ENCODE measurements at regions not wholly inside any gene's neighbourhood (a gene's known extent, or its start where the extent isn't known, plus 50 kb on each side); places are given as distances from the start of the nearest gene placed in this dataset.

GRCh38 chr12:74185360-74185759 is 352.3 kb upstream of the ATXN7L3B start:
- Histone ChIP-seq H3K9me3 (no peaks in the 10 kb centered on the region), H3K36me3 (no peaks in the 10 kb centered on the region), H3K4me1 (no peaks in the 10 kb centered on the region), H3K4me3 (no peak overlapping the region), H3K27me3 (no peaks in the 10 kb centered on the region), H3K27ac (no peak overlapping the region)
- intact Hi-C loops (cut with DNase I; ENCODE audit: low total_unique reads), result no loop called here
- TF ChIP-seq CTCF (IDR thresholded peaks at IDR 0.05), result no peak
- DNase-seq, result no peak

- no peaks in the 10 kb centered on the region for H3K9me3 ChIP-seq
- no peaks in the 10 kb centered on the region for H3K4me1 ChIP-seq
- no peak overlapping the region for H3K27ac ChIP-seq
- TF ChIP-seq CTCF (IDR thresholded peaks at IDR 0.05), result no peak
- H3K27me3 ChIP-seq, result no peaks in the 10 kb centered on the region
- no peak for DNase-seq
- intact Hi-C loops (cut with DNase I; ENCODE audit: low total_unique reads), result no loop called here
- no peak overlapping the region for H3K4me3 ChIP-seq
- no peaks in the 10 kb centered on the region for H3K36me3 ChIP-seq
These were observed 344.4 kb upstream of the ATXN7L3B start for GRCh38 chr12:74193191-74193590.

- DNase-seq, result no peak
- intact Hi-C loops (cut with DNase I; ENCODE audit: low total_unique reads), result no loop called here
These were observed 333.4 kb upstream of the ATXN7L3B start for GRCh38 chr12:74204236-74204635.

GRCh38 chr12:74227846-74228545 is 309.6 kb upstream of the ATXN7L3B start:
- no peak for DNase-seq
- H3K9me3 ChIP-seq, result no peaks in the 10 kb centered on the region
- no peak for TF ChIP-seq CTCF (IDR thresholded peaks at IDR 0.05)

More at GRCh38 chr12:74204236-74204635, 333.4 kb upstream of the ATXN7L3B start:
- Histone ChIP-seq H3K4me3 (no peak overlapping the region), H3K27ac (no peak overlapping the region), H3K9me3 (no peaks in the 10 kb centered on the region), H3K27me3 (no peaks in the 10 kb centered on the region), H3K36me3 (no peaks in the 10 kb centered on the region), H3K4me1 (no peaks in the 10 kb centered on the region)
- TF ChIP-seq CTCF (IDR thresholded peaks at IDR 0.05), result no peak

GRCh38 chr12:74229671-74230070 is 308.0 kb upstream of the ATXN7L3B start:
- intact Hi-C loops (cut with DNase I; ENCODE audit: low total_unique reads), result no loop called here

More at GRCh38 chr12:74227846-74228545, 309.6 kb upstream of the ATXN7L3B start:
- Histone ChIP-seq H3K4me3 (no peak overlapping the region), H3K27ac (no peak overlapping the region), H3K27me3 (no peaks in the 10 kb centered on the region), H3K4me1 (no peaks in the 10 kb centered on the region), H3K36me3 (no peaks in the 10 kb centered on the region)
- intact Hi-C loops (cut with DNase I; ENCODE audit: low total_unique reads), result no loop called here

More at GRCh38 chr12:74229671-74230070, 308.0 kb upstream of the ATXN7L3B start:
- H3K4me3 ChIP-seq, result no peak overlapping the region
- no peak overlapping the region for H3K27ac ChIP-seq
- no peaks in the 10 kb centered on the region for H3K27me3 ChIP-seq
- no peak for DNase-seq
- H3K9me3 ChIP-seq, result no peaks in the 10 kb centered on the region
- no peak for TF ChIP-seq CTCF (IDR thresholded peaks at IDR 0.05)
- no peaks in the 10 kb centered on the region for H3K4me1 ChIP-seq
- no peaks in the 10 kb centered on the region for H3K36me3 ChIP-seq
